H1 (cell line): ENCODE measurements at regions not wholly inside any gene's neighbourhood (a gene's known extent, or its start where the extent isn't known, plus 50 kb on each side); places are given as distances from the start of the nearest gene placed in this dataset.

ENCODE experiments used
- CBX8 ChIP-seq: fragments of 300-800, 300-1000 bp; sonication (generic); IDR thresholded peaks from 2 replicates; pipeline ENCODE4 v1.7.1; 2016; ENCODE audit warnings: low read depth, low read length, borderline replicate concordance
- EP300 ChIP-seq, 2 experiments: IDR thresholded peaks; 1 replicate in 1 of 2; 2 replicates in 1 of 2; pipeline ENCODE4 v1.6.1; 2011 to 2012; ENCODE audit warnings: low read depth in 2 of 2, low read length in 2 of 2, mild to moderate bottlenecking in 2 of 2, borderline replicate concordance in 1 of 2, inconsistent platforms in 1 of 2, moderate library complexity in 1 of 2
- POLR2A ChIP-seq, 2 experiments: IDR thresholded peaks; 1 replicate in 1 of 2; 2 replicates in 1 of 2; pipeline ENCODE4 v1.6.1; 2011; ENCODE audit warnings: low read depth in 2 of 2, low read length in 2 of 2, mild to moderate bottlenecking in 2 of 2; ENCODE audit errors: control extremely low read depth in 1 of 2
- SIN3A ChIP-seq, 2 experiments: IDR thresholded peaks in 1 of 2; conservative IDR thresholded peaks in 1 of 2; 2 replicates each; pipeline ENCODE4 v1.6.1; 2011 to 2012; ENCODE audit warnings: low read length in 2 of 2, improper control_type of control experiment in 1 of 2, low read depth in 1 of 2, mild to moderate bottlenecking in 1 of 2
- TF ChIP-seq, protein P1 (sequence below): IDR thresholded peaks from 2 replicates; pipeline ENCODE4 v1.6.1; 2011; ENCODE audit warnings: low read depth, mild to moderate bottlenecking, low read length; ENCODE audit not compliant: insufficient read depth
- TF ChIP-seq, protein P2 (sequence below), 3 experiments: IDR thresholded peaks; 1 replicate in 2 of 3; 2 replicates in 1 of 3; pipeline versions ENCODE4 v1.5.1 to v1.6.1; 2011; ENCODE audit warnings: low read length in 3 of 3, mild to moderate bottlenecking in 3 of 3, inconsistent platforms in 2 of 3, low read depth in 1 of 3, moderate library complexity in 1 of 3; ENCODE audit not compliant: insufficient read depth in 1 of 3; ENCODE audit errors: control extremely low read depth in 1 of 3

DNA sequence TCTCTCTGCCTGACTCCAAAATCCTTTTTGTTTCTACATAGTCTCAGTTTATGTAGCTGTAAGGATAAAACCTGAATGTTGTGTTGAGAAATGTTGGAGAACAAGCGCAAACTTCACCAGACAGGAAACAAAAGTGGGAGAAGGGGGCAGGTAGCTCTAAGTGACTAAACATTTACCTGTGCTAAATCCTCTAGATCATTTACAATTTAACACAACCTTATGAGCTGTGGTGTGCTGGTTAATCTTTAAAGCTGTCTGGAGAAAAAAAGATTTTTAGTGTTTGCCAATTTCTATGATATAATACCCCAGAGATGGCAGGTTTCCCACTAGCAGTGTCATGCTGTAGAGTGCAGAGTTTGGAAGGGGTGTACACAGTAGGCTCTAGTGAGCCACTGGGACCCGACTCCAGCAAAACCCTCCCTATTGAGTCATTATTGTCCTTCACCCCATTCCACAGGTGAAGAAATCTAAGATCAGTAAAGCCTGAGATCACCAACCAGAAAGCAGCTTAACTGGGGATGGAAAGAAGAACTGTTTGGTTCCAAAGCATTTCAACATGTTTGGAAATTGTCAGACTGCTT is 992.0 kb downstream of the DCDC2C start (continued):
- TF ChIP-seq EP300 (IDR thresholded peaks at IDR 0.05; ENCODE audit: borderline replicate concordance in 1 of 2, low read depth in 2 of 2, low read length in 2 of 2) (no peak), CBX8 (no peak), SIN3A (conservative IDR thresholded peaks at IDR 0.05 in 1 of 2, IDR thresholded peaks at IDR 0.05 in 1 of 2; ENCODE audit: low read depth in 1 of 2, low read length in 2 of 2) (no peak), POLR2A (IDR thresholded peaks at IDR 0.05; ENCODE audit: control extremely low read depth in 1 of 2, low read depth in 2 of 2, low read length in 2 of 2) (no peak)
- TF ChIP-seq, protein P1, sequence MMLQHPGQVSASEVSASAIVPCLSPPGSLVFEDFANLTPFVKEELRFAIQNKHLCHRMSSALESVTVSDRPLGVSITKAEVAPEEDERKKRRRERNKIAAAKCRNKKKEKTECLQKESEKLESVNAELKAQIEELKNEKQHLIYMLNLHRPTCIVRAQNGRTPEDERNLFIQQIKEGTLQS: no peak
- TF ChIP-seq, protein P2, sequence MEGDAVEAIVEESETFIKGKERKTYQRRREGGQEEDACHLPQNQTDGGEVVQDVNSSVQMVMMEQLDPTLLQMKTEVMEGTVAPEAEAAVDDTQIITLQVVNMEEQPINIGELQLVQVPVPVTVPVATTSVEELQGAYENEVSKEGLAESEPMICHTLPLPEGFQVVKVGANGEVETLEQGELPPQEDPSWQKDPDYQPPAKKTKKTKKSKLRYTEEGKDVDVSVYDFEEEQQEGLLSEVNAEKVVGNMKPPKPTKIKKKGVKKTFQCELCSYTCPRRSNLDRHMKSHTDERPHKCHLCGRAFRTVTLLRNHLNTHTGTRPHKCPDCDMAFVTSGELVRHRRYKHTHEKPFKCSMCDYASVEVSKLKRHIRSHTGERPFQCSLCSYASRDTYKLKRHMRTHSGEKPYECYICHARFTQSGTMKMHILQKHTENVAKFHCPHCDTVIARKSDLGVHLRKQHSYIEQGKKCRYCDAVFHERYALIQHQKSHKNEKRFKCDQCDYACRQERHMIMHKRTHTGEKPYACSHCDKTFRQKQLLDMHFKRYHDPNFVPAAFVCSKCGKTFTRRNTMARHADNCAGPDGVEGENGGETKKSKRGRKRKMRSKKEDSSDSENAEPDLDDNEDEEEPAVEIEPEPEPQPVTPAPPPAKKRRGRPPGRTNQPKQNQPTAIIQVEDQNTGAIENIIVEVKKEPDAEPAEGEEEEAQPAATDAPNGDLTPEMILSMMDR (IDR thresholded peaks at IDR 0.05; ENCODE audit: control extremely low read depth in 1 of 3, insufficient read depth in 1 of 3, low read depth in 1 of 3, low read length in 3 of 3): no peak
